ENCODE measurements at regions not wholly inside any gene's neighbourhood (a gene's known extent, or its start where the extent isn't known, plus 50 kb on each side); places are given as distances from the start of the nearest gene placed in this dataset.

DNA sequence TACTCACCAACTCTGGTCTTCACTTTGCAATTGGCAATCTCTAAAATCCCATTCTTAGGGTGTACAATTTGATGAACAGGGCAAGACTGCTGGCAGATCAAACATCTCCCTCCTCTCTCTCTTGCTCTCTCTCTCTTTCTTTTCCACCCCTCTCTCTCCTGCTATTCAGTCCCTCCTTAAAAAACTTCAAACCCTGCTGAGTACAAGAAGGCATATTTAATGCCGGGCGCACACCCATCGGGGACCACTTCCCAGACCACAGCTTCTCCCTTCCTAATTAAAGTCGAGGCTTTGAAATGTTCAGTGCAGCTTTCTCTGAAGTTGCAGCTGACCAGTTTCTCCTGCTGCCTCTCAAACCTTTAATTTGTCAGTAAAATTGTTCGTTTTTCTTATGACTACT is 185.4 kb upstream of the CDH11 start:
- DNase-seq (no peak), ATAC-seq (replicated peaks) (no peak)
- Mint-ChIP-seq H3K27me3 (no peaks in the 10 kb centered on the region), H3K4me1 (ENCODE audit: low read depth in 2 of 2) (no peaks in the 10 kb centered on the region), H3K4me3 (no peak overlapping the region), H3K9me3 (peaks cover 15 to 16% of the 10 kb centered on the region in 2 donors), H3K36me3 (ENCODE audit: insufficient read depth) (no peaks in the 10 kb centered on the region), H3K27ac (no peak overlapping the region)

DNA sequence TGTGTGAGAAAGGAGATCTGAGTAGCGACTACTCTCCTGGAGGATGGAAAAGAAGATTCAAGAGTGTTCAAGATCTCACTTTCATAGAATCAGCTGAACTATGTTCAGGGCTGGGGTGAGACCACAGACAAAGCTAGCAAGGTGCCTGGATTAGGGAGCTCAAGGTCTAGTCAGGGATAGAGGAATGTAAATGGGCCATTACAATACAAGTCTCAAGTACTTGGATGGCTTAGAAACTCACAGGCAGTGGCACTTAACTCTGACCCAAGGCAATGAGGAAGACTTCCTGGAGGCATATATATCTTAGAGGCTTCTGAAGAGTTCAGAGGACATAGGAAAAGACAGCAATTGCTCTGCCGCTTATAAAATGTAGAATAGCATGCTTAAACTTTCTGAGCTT is 184.9 kb upstream of the CDH11 start:
- no peaks in the 10 kb centered on the region for H3K36me3 Mint-ChIP-seq (ENCODE audit: insufficient read depth)
- H3K4me3 Mint-ChIP-seq = no peak overlapping the region
- ATAC-seq (replicated peaks) = no peak
- no peaks in the 10 kb centered on the region for H3K27me3 Mint-ChIP-seq
- H3K27ac Mint-ChIP-seq = no peak overlapping the region
- H3K9me3 Mint-ChIP-seq = peaks cover 15 to 16% of the 10 kb centered on the region in 2 donors
- no peaks in the 10 kb centered on the region for H3K4me1 Mint-ChIP-seq (ENCODE audit: low read depth in 2 of 2)
- DNase-seq = no peak

DNA sequence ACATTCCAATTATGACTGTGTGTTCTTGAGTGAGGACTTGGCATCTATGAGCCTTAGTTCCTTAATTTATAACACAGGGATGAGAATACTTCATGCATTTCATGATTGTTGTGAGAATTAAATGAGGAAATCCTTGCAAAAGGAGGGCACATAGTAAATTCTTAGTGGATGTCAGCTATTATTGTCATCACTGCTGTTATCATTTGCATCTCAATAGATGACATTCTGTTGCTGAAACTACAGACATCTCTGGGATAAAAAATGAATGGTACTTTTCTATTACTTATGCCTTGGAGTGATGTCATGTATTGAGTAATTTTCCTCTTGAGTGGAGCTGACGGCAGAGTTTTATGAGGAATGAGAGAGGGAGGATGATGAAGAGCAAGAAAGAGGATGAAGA is 184.4 kb upstream of the CDH11 start:
- no peak overlapping the region for H3K27ac Mint-ChIP-seq
- ATAC-seq (replicated peaks) = no peak
- no peaks in the 10 kb centered on the region for H3K4me1 Mint-ChIP-seq (ENCODE audit: low read depth in 2 of 2)
- H3K4me3 Mint-ChIP-seq = no peak overlapping the region
- DNase-seq = no peak
- H3K9me3 Mint-ChIP-seq = peaks cover 15 to 16% of the 10 kb centered on the region in 2 donors
- H3K36me3 Mint-ChIP-seq (ENCODE audit: insufficient read depth) = no peaks in the 10 kb centered on the region
- no peaks in the 10 kb centered on the region for H3K27me3 Mint-ChIP-seq

DNA sequence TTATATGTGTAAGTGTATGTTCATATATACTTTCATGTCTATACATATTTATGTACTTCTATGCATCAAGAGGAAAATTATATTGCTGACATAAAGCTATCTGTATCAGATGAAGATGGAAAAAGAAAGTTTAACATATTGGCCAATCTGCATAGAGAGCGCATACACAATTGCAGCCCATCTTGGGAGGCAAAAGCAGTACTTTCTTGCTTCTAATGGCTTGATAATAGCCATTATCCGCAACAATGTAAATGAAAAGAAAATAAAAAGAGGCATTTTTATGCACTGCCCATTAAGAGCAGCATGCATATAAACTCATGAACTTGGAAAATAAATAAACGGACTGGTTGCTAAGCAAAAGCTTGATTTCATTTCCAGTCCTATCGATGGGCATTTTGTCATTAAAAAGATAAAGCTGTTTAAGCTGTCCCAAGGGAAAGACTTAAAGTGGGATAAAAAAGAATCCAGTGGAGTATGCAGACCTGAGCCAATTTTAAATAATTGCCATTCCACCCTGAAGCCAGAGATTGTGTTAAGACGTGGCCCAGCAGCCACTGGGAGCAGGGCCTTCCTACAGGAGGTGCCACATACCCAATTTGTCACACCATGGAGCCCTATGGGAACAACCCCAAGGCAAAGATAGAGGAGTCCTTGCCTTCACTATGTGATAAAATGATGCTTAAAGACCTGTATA is 183.6 kb upstream of the CDH11 start:
- Mint-ChIP-seq H3K4me1 (ENCODE audit: low read depth in 2 of 2) (no peaks in the 10 kb centered on the region), H3K27ac (no peak overlapping the region), H3K9me3 (peaks cover 15 to 16% of the 10 kb centered on the region in 2 donors), H3K27me3 (no peaks in the 10 kb centered on the region), H3K4me3 (no peak overlapping the region), H3K36me3 (ENCODE audit: insufficient read depth) (no peaks in the 10 kb centered on the region)
- DNase-seq = no peak
- no peak for ATAC-seq (replicated peaks)

DNA sequence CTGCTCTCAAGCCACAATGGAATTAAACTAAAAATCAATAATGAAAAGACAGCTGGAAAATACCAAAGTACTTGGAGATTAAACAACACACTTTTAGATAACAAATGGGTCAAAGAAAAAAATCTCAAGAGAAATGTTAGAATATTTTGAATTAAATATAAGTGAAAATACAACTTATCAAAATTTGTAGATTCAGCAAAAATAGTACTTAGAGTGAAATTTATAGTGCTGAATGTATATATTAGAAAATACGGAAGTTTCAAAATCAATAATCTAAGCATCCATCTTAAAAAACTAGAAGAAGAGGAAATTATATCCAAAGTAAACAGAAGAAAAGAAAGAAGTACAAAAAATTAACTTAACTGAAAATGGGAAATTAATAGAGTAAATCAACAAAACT is 179.2 kb upstream of the CDH11 start:
- DNase-seq = no peak
- H3K36me3 Mint-ChIP-seq (ENCODE audit: insufficient read depth) = no peaks in the 10 kb centered on the region
- H3K4me1 Mint-ChIP-seq (ENCODE audit: low read depth in 2 of 2) = no peaks in the 10 kb centered on the region
- peaks cover 5 to 34% of the 10 kb centered on the region in 2 donors for H3K9me3 Mint-ChIP-seq
- ATAC-seq (replicated peaks) = no peak
- H3K27ac Mint-ChIP-seq = no peak overlapping the region
- H3K4me3 Mint-ChIP-seq = no peak overlapping the region
- no peaks in the 10 kb centered on the region for H3K27me3 Mint-ChIP-seq

DNA sequence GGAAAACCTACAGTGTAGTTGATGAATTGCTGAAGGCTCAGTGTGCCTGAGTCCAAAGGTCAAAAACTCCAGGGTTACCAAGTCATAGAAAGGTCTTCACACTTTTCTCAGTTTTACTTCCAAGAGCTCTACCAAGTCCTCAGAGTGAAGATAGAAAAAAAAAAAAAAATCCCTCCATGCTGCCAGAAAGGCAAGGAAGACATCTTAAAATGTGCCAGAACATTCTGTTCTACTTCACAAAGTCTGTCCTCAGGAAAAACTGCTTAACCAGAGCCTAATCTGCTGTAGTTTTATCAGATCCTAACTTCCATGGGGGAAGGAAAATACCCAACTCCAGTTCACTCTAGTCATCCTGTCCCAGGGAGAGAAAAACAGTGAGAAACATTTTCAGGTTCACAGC is 175.6 kb upstream of the CDH11 start:
- no peaks in the 10 kb centered on the region for H3K27me3 Mint-ChIP-seq
- no peaks in the 10 kb centered on the region for H3K4me1 Mint-ChIP-seq (ENCODE audit: low read depth in 2 of 2)
- no peak for ATAC-seq (replicated peaks)
- no peak overlapping the region for H3K27ac Mint-ChIP-seq
- DNase-seq = no peak
- no peak overlapping the region for H3K4me3 Mint-ChIP-seq
- H3K36me3 Mint-ChIP-seq (ENCODE audit: insufficient read depth) = no peaks in the 10 kb centered on the region
- H3K9me3 Mint-ChIP-seq = peaks cover 5 to 35% of the 10 kb centered on the region in 2 donors

DNA sequence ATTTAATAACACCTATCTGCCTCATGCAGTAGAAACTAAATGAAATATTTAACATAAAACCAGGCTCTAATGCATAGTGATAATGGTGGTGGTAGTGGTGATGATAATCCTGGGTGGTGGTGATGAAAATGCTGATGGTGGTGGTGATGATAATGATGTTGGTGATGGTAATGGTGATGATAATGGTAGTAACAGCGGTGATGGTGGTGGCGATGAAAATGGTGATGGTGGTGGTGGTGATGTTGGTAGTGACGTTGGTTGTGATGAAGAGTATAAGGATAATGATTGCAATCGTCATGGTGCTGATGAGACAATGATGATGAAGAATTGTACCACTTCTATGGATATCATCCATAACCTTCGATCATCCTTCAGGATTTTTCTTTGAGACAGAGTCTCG is 173.7 kb upstream of the CDH11 start:
- DNase-seq (no peak), ATAC-seq (replicated peaks) (no peak)
- Mint-ChIP-seq H3K36me3 (ENCODE audit: insufficient read depth) (no peaks in the 10 kb centered on the region), H3K27me3 (no peaks in the 10 kb centered on the region), H3K9me3 (peaks cover 5 to 34% of the 10 kb centered on the region in 2 donors), H3K4me3 (no peak overlapping the region), H3K27ac (no peak overlapping the region), H3K4me1 (ENCODE audit: low read depth in 2 of 2) (no peaks in the 10 kb centered on the region)

DNA sequence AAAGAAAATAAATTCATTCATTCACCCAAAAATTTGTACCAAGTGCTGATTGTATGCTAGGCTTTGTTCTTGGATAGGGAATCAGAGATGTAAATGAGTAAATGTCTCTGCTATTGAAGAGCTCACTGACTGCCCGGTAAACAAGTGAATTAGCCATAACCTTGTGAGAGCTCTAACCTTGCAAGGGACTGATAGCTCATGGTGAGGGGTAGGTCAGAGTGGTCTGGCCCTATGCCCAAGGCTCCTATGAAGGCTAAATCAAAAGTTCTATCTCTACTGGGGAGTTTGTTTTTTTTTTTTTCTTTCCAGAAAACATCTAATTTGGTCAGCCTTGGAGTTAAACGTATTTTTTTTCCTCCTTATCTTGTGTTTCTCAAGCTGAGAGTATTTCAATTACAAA is 172.8 kb upstream of the CDH11 start:
- Mint-ChIP-seq H3K27me3 (no peaks in the 10 kb centered on the region), H3K27ac (no peak overlapping the region), H3K4me3 (no peak overlapping the region), H3K4me1 (ENCODE audit: low read depth in 2 of 2) (no peaks in the 10 kb centered on the region), H3K9me3 (peaks cover 12 to 40% of the 10 kb centered on the region in 2 donors), H3K36me3 (ENCODE audit: insufficient read depth) (no peaks in the 10 kb centered on the region)
- DNase-seq (no peak), ATAC-seq (replicated peaks) (no peak)

DNA sequence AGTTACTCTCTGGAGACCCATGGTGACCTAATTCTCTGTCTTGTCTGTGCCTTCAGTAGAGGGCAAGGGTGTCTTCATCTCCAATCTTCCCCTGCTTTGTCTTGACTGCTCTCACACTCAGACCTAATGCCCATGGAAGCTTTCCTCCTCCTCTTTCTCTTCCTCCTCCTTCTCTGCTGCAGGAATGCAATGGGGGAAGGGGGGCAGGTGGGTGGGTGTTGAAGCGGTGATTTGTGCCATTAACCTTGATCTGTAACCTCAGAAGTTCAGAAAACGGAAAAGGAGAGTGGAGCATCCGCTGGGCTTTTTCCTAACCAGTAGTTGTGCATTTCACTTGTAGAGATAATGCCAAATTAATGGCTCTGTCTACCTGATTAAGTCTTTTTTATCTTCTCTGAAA is 172.3 kb upstream of the CDH11 start:
- H3K4me3 Mint-ChIP-seq = no peak overlapping the region
- H3K36me3 Mint-ChIP-seq (ENCODE audit: insufficient read depth) = no peaks in the 10 kb centered on the region
- H3K4me1 Mint-ChIP-seq (ENCODE audit: low read depth in 2 of 2) = no peaks in the 10 kb centered on the region
- no peaks in the 10 kb centered on the region for H3K27me3 Mint-ChIP-seq
- DNase-seq (no peak), ATAC-seq (replicated peaks) (no peak)
- no peak overlapping the region for H3K27ac Mint-ChIP-seq
- H3K9me3 Mint-ChIP-seq = peaks cover 12 to 37% of the 10 kb centered on the region in 2 donors

DNA sequence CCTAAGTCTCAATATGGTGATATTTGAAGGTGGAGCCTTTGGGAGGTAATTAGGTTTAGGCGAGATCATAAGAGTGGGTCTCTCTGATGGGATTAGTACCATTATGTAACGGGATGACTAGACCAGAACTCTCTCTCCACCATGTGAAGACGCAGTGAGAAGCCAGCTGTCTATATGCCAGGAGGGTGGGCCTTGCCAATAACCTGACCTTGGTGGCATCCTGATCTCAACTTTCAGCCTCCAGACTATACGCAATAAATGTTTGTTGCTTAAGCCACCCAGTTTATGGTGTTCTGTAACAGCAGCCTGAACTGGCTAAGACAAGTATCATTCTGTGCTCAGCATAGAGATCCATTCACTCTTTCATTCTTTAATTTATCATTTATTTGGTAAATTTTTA is 167.2 kb upstream of the CDH11 start:
- ATAC-seq (replicated peaks) (no peak), DNase-seq (no peak)
- Mint-ChIP-seq H3K36me3 (ENCODE audit: insufficient read depth) (no peaks in the 10 kb centered on the region), H3K9me3 (peaks cover 12 to 14% of the 10 kb centered on the region in 2 donors), H3K4me3 (no peak overlapping the region), H3K27ac (no peak overlapping the region), H3K4me1 (ENCODE audit: low read depth in 2 of 2) (no peaks in the 10 kb centered on the region), H3K27me3 (no peaks in the 10 kb centered on the region)

DNA sequence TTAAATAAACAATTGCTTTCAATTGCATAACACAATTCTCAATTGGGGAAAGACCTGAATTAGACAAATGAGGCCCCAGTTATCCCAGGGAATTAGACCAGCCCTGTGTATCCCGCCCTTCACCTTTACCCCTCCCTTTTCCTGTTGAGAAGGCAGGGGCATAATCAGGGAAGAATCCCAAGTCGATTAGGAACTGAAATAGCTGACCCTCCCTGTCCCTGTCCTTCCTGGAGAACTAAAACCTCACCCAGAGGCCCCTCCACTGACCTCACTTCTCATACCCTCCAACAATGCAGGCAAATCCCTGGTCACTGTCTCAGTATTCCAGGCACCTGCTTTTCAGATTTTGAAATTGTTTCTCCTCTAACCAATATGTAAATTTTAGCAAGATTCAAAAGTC is 165.4 kb upstream of the CDH11 start:
- H3K27me3 Mint-ChIP-seq = no peaks in the 10 kb centered on the region
- ATAC-seq (replicated peaks) = no peak
- no peaks in the 10 kb centered on the region for H3K36me3 Mint-ChIP-seq (ENCODE audit: insufficient read depth)
- no peaks in the 10 kb centered on the region for H3K4me1 Mint-ChIP-seq (ENCODE audit: low read depth in 2 of 2)
- H3K27ac Mint-ChIP-seq = no peak overlapping the region
- H3K4me3 Mint-ChIP-seq = no peak overlapping the region
- H3K9me3 Mint-ChIP-seq = peaks cover 7 to 15% of the 10 kb centered on the region in 2 donors
- DNase-seq = no peak

DNA sequence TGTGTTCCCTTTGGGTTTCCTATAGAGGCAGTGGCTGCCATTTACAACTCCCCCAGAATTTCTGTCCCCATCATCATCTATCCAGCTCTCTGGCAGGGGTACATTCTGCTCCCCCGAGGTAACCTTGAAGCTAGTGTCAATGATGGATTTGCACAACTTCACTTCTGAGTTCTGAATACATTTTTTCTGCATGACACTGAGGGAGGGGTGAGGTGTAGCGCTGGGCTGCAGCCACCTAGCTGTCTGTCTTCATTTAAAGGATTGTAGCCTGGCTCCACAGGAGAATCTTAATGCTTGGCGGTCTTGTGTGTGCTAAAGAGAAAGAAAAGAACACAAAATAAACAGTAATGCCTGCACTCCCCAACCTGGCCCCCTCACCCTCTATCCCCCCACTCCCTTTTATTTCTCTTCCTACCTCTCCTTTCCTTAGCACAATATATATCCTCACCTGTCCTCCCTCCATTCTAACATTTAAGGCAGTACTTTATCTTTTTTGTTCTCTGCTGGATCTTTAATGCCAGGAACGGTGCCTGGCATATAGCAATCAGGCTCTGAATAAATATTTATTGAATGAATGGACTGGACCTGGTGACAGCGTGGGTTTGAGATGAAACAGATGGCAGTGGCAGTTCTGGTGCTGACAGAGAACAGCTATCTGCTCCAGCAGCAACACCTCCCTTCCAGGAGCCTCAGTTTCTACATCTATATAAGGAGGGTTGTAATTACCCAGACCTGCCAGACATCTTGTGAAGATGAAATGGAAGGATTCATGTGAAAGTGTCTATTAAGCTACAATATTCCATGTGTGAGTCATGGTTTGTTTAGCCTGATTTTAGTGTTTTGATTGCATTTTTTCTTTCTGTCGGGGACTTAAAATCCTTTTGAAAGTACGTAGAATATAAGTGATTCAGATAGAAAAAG is 163.5 kb upstream of the CDH11 start:
- peaks cover 15% of the 10 kb centered on the region in 2 donors for H3K9me3 Mint-ChIP-seq
- DNase-seq (no peak), ATAC-seq (replicated peaks) (no peak)
- H3K4me3 Mint-ChIP-seq = no peak overlapping the region
- no peaks in the 10 kb centered on the region for H3K36me3 Mint-ChIP-seq (ENCODE audit: insufficient read depth)
- H3K27me3 Mint-ChIP-seq = no peaks in the 10 kb centered on the region
- no peak overlapping the region for H3K27ac Mint-ChIP-seq
- no peaks in the 10 kb centered on the region for H3K4me1 Mint-ChIP-seq (ENCODE audit: low read depth in 2 of 2)

DNA sequence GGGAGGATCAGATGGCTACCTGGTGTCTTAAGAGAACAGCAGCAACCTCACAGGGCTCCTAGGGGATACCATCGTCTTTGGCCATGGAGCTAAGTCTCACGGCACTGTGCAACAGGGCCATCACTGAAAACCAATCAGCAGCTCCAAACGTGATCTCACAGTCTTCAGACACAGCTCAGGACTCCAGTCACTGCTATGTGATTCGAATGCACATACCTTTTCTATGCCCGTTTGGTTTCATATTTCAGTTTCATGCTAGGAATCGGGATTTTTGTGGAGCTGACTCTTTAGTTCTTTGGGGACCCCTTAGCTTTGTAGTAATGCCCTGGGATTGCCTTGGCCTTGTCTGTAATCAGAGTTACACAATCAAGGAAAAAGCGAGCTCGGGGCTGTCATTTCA is 162.8 kb upstream of the CDH11 start:
- peaks cover 8 to 11% of the 10 kb centered on the region in 2 donors for H3K9me3 Mint-ChIP-seq
- no peak overlapping the region for H3K27ac Mint-ChIP-seq
- H3K36me3 Mint-ChIP-seq (ENCODE audit: insufficient read depth) = no peaks in the 10 kb centered on the region
- no peak for DNase-seq
- no peak for ATAC-seq (replicated peaks)
- no peaks in the 10 kb centered on the region for H3K27me3 Mint-ChIP-seq
- H3K4me1 Mint-ChIP-seq (ENCODE audit: low read depth in 2 of 2) = no peaks in the 10 kb centered on the region
- H3K4me3 Mint-ChIP-seq = no peak overlapping the region

DNA sequence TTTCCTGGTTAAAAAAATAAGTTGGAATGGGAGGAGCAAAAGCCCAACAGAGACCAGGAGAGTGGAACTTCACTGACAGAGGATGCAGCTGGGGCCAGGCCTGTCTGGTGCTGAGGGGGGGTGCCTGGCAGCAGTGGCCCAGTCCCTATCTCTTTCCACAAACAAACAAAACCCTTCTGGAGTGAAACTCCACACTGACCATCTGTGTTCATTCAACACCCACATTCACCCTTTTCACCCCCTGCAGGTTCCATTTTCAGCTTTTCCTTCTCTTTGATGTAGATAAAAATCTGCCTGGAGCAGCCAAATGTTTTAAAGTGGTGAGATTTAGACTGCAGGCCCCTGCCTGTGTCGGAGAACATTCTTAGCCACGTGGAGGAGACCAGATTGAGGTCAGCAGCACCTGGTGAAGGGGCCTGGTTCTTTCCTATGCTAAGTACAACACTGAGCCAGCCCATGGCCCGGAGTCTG is 161.4 kb upstream of the CDH11 start:
- peaks cover 9 to 11% of the 10 kb centered on the region in 2 donors for H3K9me3 Mint-ChIP-seq

More for the DNA sequence above, 161.4 kb upstream of the CDH11 start:
- DNase-seq = no peak
- no peaks in the 10 kb centered on the region for H3K27me3 Mint-ChIP-seq
- ATAC-seq (replicated peaks) = no peak
- no peak overlapping the region for H3K27ac Mint-ChIP-seq
- no peaks in the 10 kb centered on the region for H3K4me1 Mint-ChIP-seq (ENCODE audit: low read depth in 2 of 2)
- no peaks in the 10 kb centered on the region for H3K36me3 Mint-ChIP-seq (ENCODE audit: insufficient read depth)
- no peak overlapping the region for H3K4me3 Mint-ChIP-seq
